HG03571 (cell line): ENCODE measurements at regions not wholly inside any gene's neighbourhood (a gene's known extent, or its start where the extent isn't known, plus 50 kb on each side); places are given as distances from the start of the nearest gene placed in this dataset.

ENCODE experiments used
- ATAC-seq: cut with Tn5 transposase; IDR thresholded peaks from one replicate; pipeline ENCODE4 v1.9.1; 2021; ENCODE audit not compliant: unreplicated experiment

- no peak for ATAC-seq
Observed at GRCh38 chr6:66740346-66740745, 1033.3 kb upstream of the EYS start.

GRCh38 chr6:66735106-66735890, 1028.3 kb upstream of the EYS start:
- ATAC-seq: no peak

- no peak for ATAC-seq
Observed at GRCh38 chr6:66731310-66731709, 1024.3 kb upstream of the EYS start.

GRCh38 chr6:66725670-66726069, 1018.6 kb upstream of the EYS start:
- no peak for ATAC-seq

GRCh38 chr6:66717801-66718200, 1010.8 kb upstream of the EYS start:
- no peak for ATAC-seq

- no peak for ATAC-seq
Observed at GRCh38 chr6:66699385-66699784, 992.4 kb upstream of the EYS start.

GRCh38 chr6:66689608-66690007, 982.6 kb upstream of the EYS start:
- ATAC-seq: no peak

- ATAC-seq: no peak
Observed at GRCh38 chr6:66687611-66688140, 980.6 kb upstream of the EYS start.

GRCh38 chr6:66675906-66676305, 968.9 kb upstream of the EYS start:
- ATAC-seq: no peak

- no peak for ATAC-seq
Observed at GRCh38 chr6:66664112-66664511, 957.1 kb upstream of the EYS start.

GRCh38 chr6:66662721-66663507, 955.9 kb upstream of the EYS start:
- no peak for ATAC-seq

- no peak for ATAC-seq
Observed at GRCh38 chr6:66662196-66662595, 955.2 kb upstream of the EYS start.

GRCh38 chr6:66655420-66655819, 948.4 kb upstream of the EYS start:
- ATAC-seq: no peak

- ATAC-seq: no peak
Observed at GRCh38 chr6:66638518-66638917, 931.5 kb upstream of the EYS start.

GRCh38 chr6:66638099-66638498, 931.1 kb upstream of the EYS start:
- no peak for ATAC-seq

- no peak for ATAC-seq
Observed at GRCh38 chr6:66628917-66629316, 921.9 kb upstream of the EYS start.

- ATAC-seq: no peak
Observed at GRCh38 chr6:66623050-66623449, 916.0 kb upstream of the EYS start.

- no peak for ATAC-seq
Observed at GRCh38 chr6:66605971-66606370, 898.9 kb upstream of the EYS start.

- ATAC-seq: no peak
Observed at GRCh38 chr6:66605011-66605410, 898.0 kb upstream of the EYS start.

GRCh38 chr6:66599541-66599940, 892.5 kb upstream of the EYS start:
- ATAC-seq: no peak

- no peak for ATAC-seq
Observed at GRCh38 chr6:66578362-66578761, 871.3 kb upstream of the EYS start.

GRCh38 chr6:66568271-66568670, 861.2 kb upstream of the EYS start:
- ATAC-seq: no peak
